ENCODE measurements at regions not wholly inside any gene's neighbourhood (a gene's known extent, or its start where the extent isn't known, plus 50 kb on each side); places are given as distances from the start of the nearest gene placed in this dataset.

DNA sequence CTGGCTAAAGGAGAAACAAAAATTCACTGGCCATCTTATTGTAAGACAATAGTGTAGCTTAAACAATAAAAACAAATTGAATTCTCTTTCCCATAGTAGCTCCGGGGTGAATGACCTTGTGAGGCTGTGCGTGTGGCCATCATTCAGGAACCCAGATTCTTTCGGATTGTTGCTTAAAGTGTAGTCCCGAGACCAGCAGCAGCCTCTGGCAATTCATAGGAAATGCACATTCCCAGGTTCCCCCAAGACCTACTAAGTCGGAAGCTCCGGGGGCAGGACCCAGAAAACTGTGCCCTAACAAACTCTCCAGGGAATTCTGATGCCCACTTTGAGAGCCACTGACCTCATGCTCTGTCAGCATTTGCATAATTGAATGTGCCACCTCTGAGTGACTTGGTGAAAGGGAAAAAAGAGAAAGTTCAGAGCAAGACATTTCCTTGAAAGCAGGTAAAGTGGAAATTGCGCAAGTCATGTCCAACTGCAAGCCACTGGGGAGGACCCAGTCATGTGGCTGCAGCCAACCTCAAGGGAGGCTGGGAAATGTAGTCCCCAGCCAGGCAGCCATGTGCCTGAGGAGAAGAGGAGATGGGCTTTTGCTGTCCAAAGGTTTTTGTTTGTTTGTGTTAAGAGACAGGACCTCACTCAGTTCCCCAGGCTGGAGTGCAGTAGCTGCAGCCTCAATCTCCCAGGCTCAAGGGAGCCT lies 50.7 kb upstream of the PNMA8B start:
- H3K4me3 ChIP-seq (ENCODE audit: low read length) = no peak overlapping the region
- peak; percentile 39 for DNase-seq (ENCODE audit: low read depth, low spot score)

DNA sequence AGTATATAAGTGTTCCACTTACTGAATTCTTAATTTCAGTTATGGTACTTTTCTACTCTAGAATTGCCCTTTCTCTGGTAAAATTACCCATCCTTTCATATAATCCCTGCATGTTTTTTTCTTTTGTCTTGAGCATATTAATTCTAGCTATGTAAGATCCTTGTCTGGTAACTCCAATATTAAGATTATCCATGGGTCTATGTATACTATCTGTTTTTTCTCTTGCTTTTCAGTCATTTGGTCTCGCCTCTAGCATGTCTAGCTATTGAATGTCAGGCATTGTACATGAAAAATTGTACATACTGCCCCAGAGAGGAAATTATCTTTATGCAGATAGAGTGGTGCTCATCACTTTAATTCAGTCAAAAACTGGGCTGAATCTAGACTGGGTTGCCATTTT lies 50.4 kb upstream of the CALM3 start:
- DNase-seq (ENCODE audit: low read depth, low spot score) = no peak
- H3K4me3 ChIP-seq (ENCODE audit: low read length) = no peak overlapping the region

DNA sequence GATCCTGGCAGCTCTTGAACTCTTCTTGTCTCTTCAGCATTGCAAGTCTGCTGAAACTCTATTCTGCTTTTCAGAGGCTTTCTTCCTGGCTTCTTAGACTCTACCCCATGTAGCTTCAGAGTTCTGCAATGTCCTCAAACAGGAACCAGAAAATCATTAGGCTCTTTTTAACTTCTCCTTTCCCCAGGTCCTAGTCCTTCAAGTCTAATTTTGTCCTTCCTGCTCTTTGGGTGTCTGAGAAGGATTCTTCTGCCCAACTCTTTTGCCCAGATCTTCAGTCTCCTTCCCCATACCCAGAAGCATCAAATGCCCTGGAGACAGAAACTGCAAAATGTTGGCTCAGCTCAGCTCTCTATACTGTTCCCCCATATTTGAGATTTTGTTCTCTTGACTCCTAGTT lies 50.0 kb upstream of the CALM3 start:
- DNase-seq (ENCODE audit: low read depth, low spot score) = no peak

More for the DNA sequence above, 50.0 kb upstream of the CALM3 start:
- no peak overlapping the region for H3K4me3 ChIP-seq (ENCODE audit: low read length)
